ENCODE measurements at regions not wholly inside any gene's neighbourhood (a gene's known extent, or its start where the extent isn't known, plus 50 kb on each side); places are given as distances from the start of the nearest gene placed in this dataset.
A peak's percentile ranks its signal among the peaks of the same experiment; 100 is the strongest.

GRCh38 chr3:158974904-158975303 lies 173.1 kb downstream of the MFSD1 start:
- DNase-seq: no peak

GRCh38 chr3:158976966-158977365 lies 175.1 kb downstream of the MFSD1 start:
- no peak for DNase-seq

GRCh38 chr3:158977497-158977896 lies 175.6 kb downstream of the MFSD1 start:
- DNase-seq: no peak

GRCh38 chr3:158983216-158984099 lies 181.6 kb downstream of the MFSD1 start:
- no peak for DNase-seq

GRCh38 chr3:158991146-158991705 lies 189.4 kb downstream of the MFSD1 start:
- peak; percentile 72 for DNase-seq

- no peak for DNase-seq
These were observed 190.6 kb downstream of the MFSD1 start for GRCh38 chr3:158992463-158992862.

- DNase-seq: no peak
These were observed 192.5 kb downstream of the MFSD1 start for GRCh38 chr3:158994386-158994785.

GRCh38 chr3:159001711-159002110 lies 199.9 kb downstream of the MFSD1 start:
- no peak for DNase-seq

- DNase-seq: no peak
These were observed 203.3 kb downstream of the MFSD1 start for GRCh38 chr3:159005137-159005536.

GRCh38 chr3:159007331-159007730 lies 205.5 kb downstream of the MFSD1 start:
- no peak for DNase-seq

- no peak for DNase-seq
These were observed 206.5 kb downstream of the MFSD1 start for GRCh38 chr3:159008401-159008800.

GRCh38 chr3:159018341-159018740 lies 216.5 kb downstream of the MFSD1 start:
- no peak for DNase-seq

GRCh38 chr3:159025733-159026132 lies 223.9 kb downstream of the MFSD1 start:
- no peak for DNase-seq

- no peak for DNase-seq
These were observed 224.7 kb downstream of the MFSD1 start for GRCh38 chr3:159026510-159026909.

GRCh38 chr3:159028706-159029105 lies 226.9 kb downstream of the MFSD1 start:
- no peak for DNase-seq

GRCh38 chr3:159029306-159030026 lies 227.6 kb downstream of the MFSD1 start:
- DNase-seq: no peak

GRCh38 chr3:159030138-159030670 lies 228.3 kb downstream of the MFSD1 start:
- DNase-seq: no peak

- DNase-seq: no peak
These were observed 229.2 kb downstream of the MFSD1 start for GRCh38 chr3:159030886-159031679.

GRCh38 chr3:159032311-159032710 lies 230.5 kb downstream of the MFSD1 start:
- no peak for DNase-seq

GRCh38 chr3:159038405-159038804 lies 236.6 kb downstream of the MFSD1 start:
- no peak for DNase-seq

GRCh38 chr3:159039286-159039685 lies 237.4 kb downstream of the MFSD1 start:
- no peak for DNase-seq

GRCh38 chr3:159045279-159045885 lies 243.5 kb downstream of the MFSD1 start:
- DNase-seq: no peak
